ENCODE measurements at regions not wholly inside any gene's neighbourhood (a gene's known extent, or its start where the extent isn't known, plus 50 kb on each side); places are given as distances from the start of the nearest gene placed in this dataset.
"Not testable (repeated sequence)": the region's sequence is repeated elsewhere in the genome, so short reads cannot be mapped to it uniquely, and the experiment has no call there.

DNA sequence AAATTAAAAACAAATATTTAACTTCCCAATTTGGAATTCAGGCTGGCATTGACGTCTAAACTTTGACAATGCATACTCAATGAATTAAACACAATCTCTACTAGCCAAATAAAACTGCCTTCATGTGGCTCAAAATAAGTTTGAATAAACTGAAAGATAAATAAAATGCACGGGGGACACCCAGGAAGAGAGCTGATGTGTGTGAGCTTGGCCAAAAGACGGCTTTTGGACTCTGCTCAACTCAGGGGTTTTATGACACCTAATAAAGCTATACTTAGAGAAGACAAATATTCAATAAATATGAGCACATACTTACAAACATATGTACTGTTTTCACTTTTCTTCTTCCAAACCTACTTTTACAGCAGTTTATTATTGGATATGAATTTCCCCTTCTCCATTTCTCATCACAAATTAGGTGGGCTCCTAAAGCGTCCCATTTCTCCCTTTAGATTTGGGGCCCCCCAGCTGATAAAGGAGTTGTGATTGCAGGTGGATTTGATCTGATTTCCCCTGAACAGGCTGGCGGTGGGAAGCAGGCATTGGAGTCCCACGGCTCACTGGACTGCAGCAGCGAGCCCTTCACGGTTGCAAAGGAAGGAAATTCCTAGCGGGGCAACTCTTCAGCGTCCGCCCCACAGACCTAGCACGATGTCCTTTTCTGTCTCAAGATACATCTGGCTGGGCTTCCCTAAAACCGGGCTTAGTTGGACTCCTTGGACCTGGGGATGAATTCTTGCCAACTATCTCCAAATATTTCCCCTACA lies 79.6 kb downstream of the INSIG1 start:
- DNase-seq (ENCODE audit: low read depth, low spot score) = no peak

DNA sequence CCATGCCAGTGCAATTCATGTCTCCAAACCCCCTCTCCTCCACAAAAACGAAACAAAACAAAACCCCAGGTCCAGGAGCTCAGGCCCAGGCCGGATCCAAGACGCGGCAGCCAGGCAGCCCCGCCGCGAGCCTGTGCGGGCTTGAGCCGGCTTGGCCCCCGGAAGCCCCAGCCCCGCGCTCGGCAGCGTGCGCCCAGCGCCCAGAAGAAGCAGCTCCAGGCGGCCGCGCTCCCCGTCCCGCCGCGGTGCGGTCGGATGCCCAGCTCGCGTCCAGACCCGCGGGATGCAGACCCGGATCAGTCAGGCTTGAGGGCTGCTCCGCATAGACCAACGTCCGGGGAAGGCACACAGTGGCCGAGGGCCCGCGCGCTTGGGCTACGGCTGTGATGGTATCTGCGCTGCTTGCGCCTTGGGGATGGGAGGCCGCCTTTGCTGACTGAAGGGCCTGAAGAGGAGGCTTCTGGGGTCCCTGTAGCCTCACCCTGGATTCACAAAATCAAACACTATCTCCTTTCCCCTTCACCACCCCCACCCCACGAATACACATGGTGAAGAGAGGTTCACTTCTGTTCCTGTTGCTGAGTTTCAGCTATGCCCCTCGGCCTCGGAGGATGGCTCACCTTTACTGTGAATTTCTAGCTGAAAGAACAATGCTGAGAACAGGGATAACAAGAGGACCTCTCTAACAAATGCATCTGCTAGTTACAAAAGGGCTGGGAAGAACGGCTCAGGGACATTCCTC lies 79.9 kb upstream of the EN2 start:
- no peak for DNase-seq (ENCODE audit: low read depth, low spot score)

DNA sequence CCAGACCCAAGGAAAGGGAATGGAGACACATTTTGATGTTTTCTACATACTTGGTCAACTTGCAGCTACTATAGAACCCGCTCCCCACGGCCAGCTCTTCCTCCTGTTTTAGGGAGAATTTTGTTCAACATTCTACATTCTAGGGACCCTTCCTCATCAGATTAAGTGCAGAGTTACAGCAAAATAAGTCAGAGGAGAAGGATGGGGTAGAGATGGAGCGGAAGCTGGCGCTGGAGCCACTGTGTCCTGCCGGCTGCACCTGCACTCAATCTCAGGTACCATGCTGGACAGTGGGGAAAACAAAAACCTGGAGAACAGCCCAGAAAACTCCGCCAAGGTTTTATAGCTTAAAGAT lies 79.4 kb upstream of the EN2 start:
- DNase-seq (ENCODE audit: low read depth, low spot score) = no peak

DNA sequence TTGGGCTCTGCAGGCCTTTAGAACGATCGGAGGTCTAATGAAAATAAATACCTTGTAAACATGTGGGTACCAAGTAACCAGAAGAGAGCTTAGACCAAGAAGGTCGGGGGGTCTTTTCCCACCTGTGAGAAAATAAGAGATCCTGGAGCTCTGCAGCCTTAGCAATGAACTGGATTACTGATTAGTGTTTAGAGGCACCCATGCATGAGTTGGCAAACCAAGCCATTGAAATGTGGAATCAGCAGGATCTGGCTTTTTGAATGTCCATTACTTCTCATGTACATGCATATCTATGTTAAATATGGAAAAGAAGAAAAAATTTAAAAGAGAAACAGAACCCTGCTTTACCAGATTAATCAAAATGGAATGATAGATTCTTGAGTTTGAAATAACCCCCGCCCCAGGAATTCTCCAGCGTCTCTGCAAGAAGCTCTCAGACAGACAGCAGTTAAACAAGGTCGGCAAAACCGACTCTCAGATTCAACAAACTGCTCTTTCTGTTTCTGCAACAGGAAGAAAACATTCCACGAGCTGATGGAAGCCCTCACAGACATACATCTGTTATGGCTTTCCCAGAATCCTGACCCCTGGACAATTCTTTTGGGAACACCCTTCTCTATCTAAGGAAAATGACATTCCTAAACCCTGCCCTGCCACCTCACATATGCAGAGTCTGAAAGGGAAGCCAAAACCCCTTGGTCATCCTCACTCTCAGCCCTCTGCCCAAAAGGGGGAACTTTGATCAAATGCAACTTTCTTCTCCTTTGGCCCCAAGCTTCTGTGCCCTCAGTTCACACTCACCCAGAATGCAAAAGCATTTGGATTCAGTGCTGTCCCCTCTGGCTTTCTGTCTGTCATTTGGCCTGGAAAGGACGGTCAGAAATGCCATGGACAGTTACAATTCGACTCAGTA lies 78.7 kb upstream of the EN2 start:
- DNase-seq (ENCODE audit: low read depth, low spot score) = no peak

DNA sequence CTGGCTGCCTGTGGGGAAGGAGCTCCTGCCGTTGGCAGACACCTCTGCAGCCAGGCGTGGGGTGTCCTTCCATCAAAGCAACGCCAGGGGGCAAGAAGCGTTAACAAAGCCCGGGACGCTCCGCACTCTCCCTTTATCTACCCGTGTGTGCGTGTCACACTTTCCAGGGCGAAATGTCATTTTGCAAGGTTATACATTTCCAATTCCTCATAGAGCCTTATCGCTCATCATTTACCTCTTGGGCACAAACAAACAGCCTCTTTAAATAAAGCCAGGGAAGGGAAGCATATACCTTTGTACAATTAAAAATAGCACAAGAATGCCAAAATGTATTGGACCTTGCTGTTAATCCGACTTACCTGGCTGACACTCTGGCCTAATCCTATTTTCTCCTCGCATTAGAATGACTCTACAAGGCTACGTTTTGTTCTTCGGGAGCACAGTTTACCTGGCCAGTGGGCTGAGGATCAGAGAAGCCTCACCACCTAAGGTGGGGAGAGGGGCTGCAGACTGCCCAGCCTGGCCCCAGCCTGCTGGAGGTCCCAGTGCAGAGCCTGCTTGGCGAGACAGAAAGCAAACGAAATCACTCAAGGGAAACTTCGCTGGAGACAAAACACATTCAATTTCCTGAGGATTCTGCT lies 77.6 kb upstream of the EN2 start:
- peak; percentile 30 for DNase-seq (ENCODE audit: low read depth, low spot score)

DNA sequence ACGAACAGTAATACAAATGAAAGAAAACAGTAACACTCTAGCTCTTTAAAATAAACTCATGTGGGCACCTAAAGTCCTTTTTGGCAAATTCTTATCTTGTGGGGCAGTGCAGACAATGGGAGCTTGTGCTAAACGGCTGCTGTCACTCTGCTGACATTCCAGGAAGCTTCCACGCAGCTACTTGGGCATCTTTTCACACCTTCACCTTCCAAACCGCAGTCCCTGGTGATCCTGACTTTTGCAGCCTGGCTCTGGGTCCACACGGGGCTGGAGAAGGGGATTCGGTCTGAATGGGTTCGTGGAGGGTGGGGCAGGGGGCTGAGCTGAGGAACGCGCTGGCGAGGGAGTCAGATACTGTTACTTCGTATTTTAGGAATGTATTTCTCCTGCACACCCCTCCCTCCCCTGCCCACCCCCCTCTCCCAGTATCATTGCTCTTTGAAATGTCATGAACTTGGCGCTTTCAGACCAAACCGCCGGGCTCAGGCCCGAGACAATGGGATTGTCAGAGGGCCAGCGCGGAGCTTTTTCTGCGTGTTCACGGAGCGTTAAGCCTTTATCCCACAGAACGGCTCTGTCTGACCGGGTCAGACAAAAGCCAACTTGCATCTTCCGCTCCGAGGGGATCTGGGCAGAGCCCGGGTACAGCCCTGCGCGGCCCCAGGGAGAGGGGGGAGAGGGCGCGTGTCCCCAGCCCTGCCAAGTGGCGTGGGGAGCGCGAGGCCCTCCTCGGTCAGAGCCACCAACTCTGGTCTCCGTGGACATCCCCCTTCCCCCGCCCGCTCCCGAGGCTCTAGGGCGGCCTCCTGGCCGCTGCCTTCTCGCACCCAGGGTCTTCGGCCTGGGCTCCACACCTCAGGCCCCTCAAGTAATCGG lies 76.7 kb upstream of the EN2 start:
- no peak for DNase-seq (ENCODE audit: low read depth, low spot score)

DNA sequence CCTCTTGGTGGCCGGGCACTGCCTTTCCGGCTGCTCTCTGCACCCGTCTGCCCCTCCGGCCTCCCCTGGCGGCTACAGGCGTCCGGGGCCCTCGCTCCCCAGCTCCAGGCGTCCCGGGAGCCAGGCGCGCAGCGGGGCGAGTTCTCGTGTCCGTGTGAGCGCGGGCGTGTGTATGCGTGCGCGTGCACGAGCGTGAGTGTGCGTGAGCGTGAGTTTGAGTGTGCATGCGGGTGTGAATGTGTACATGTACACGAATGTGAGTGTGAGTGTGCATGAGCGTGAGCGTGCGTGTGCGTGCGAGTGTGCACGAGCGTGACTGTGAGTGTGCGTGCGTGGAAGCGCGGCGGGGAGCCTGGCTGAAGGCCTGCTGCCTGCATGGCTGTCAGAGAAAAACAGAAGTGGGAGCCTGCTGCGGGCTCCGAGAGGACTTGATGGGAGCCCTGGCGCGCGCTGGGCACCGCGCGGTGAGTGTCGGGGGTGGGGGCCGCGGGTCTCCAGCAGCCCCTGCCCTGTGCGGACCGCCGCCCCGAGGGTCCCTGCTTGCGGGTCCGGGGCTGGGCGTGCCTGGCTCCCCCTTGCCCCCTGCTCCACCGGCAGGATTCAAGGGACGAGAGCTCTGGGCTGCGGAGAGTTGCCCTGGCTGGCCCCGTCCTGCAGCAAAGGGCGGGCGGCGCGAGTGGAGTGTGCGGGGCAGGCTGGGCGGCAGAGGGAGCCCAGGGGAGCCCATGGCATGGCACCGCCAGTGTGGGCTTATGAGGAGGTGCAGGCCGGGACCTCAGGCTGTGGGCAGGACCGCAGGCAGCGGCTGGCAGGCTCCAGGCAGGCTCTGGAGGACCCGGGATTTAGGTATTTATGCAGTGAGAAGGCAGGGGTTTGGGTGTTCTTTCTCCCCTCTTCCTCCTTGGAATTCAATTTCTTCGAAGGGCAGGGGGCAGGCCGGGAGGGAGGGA lies 75.8 kb upstream of the EN2 start:
- DNase-seq (ENCODE audit: low read depth, low spot score) = no peak

DNA sequence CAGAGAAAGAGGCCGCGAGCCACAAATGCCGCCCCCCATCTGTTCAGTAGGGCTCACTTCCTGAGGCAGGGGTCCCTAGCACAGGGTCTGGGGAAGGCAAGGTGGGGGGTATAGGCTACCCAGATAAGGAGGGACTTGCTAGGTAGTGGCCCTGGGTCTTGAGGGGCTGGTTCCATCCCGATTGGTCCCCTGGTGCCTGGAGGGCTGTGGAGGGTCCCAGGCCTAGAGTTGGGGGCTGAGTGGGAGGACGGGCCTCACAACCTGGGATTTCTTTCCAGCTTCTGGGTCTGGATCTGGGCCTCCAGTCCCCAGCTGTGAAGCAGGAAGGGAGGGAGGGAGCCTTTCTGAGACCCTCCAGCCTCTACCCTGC lies 75.1 kb upstream of the EN2 start:
- DNase-seq (ENCODE audit: low read depth, low spot score) = no peak

DNA sequence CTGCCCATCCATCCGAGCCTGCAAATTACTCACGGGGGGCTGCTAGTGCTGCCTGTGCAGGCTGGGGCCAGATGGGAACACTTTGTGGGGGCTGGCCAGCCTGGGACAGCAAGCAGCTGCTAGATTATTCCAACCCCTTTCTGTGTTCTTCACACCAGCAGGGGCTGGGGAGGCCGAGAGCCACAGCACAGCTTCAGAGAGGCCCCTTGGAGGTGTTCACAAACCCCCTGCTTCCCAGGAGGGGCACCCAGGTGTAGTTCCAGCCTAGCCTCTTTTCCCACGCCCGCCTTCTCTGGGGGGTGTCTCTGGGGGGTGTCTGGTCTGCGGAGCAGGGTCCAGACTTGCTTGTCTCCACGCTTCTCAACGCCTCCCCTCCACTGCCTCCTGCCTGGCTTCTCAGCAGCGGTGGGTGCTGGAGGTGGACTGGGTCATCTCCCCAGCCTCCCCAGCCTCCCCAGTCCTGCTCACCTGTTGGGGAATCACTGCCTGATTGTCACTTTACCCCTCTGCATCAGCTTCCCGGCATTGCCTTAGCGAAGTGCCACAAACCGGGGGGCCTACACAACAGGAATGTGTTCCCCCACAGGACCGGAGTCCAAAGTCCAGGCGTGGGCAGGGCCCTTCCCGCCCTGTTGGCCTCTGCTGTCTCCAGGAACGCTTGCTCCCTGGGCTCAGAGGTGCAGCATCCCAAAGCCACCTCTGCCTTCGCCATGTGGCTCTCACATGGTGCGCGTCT lies 74.0 kb upstream of the EN2 start:
- no peak for DNase-seq (ENCODE audit: low read depth, low spot score)

DNA sequence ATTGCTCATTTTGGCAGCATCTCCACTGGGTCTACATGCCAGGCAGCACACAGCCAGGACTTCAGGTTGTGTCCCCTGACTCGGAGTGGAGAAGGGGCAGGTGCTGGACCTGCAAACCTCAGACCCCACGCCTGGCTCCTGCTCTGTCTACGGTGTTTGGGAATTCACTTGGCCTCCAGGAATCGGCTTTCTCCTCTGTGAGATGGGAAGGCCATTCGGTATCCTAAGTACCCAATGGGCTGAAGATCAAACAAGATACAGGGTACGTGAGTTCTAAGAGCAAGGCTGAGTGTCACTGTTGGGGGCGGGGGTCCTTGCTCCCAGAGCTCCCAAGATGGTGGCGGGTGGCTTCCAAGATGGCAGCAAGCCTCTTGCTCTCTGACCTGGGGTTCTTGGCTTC lies 73.2 kb upstream of the EN2 start:
- DNase-seq (ENCODE audit: low read depth, low spot score) = no peak

DNA sequence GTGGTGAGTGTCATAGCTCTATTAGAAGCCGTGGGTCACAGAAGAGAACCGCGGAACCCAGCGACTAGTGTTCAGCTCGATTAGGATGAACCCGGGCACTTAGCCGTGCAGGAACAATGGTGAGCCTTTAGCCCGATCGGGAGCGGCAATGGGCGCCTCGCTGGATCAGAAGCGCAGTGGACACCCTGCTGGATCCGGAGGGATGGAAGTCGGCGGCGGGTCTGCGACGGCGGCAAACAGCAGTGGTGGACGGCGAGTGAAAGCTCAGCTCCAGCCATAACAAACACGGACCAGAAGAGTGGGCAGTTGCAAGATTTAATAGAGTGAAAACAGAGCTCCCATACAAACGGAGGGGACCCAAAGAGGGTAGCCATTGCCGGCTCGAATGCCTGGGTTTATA lies 72.7 kb upstream of the EN2 start:
- not testable (repeated sequence) for DNase-seq (ENCODE audit: low read depth, low spot score)

DNA sequence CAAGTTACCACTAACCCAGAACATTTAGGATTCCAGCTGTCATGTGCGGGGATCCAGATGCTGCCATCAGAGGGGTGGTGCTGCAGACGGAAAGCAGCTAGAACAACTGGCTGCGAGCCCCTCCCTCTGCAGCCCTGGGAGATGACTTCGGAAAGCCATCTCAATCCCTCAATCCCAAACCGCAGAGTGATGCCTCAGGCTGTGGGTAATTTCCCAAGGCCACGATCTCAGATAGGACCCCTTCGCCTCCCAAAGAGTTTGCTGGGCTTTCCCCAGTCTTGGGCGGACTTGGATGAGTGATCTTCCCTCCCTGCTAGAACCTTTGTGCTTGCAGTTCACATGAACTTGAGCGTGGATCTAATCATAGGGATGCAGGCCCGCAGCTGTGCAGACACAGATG lies 71.3 kb upstream of the EN2 start:
- no peak for DNase-seq (ENCODE audit: low read depth, low spot score)

DNA sequence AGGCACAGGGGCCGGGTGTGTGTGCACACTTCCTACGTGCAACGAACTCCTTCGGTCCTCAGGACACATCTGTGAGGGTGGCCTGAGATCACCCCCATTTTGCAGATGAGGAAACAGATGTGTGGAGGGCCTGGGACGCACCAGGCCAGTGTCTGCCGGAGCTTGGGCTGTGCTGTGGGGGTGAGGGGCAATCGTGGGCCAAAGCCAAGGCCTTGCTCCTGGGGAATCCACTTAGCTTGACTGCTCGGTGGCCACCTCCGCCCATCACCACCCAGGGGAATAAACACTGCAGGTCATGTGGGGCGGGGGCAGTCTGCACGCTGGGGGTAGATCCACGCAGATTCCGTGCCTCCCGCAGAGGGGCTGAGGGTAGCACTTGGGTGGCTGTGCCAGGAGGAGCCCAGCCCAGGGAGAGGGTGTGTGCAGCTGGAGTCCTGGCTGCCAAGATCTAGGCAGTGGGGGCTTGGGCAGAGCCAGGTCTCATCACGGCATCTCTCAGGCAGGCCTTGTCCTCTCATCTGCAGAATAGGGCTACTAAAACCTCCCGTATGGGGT lies 70.8 kb upstream of the EN2 start:
- DNase-seq (ENCODE audit: low read depth, low spot score) = no peak

DNA sequence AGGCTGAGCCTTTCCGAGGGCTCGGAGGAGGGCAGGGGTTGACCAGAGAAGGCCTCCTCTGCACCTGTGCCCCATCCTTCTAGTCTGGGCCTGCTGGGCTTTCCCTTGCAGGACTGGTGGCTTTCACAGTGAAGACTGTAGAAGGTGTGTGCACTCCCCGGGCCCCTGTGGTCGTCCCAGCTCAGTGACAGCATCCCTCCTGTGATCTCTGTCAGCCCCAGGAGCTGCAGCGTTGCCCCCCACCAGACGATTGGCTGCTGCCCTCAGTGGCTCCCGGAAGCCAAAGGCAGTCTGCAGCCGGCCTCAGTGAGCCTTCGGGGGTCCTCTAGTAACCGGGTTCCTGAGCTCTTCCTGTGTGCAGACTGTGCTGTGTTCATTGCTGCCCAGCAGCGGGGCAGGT lies 69.4 kb upstream of the EN2 start:
- no peak for DNase-seq (ENCODE audit: low read depth, low spot score)

DNA sequence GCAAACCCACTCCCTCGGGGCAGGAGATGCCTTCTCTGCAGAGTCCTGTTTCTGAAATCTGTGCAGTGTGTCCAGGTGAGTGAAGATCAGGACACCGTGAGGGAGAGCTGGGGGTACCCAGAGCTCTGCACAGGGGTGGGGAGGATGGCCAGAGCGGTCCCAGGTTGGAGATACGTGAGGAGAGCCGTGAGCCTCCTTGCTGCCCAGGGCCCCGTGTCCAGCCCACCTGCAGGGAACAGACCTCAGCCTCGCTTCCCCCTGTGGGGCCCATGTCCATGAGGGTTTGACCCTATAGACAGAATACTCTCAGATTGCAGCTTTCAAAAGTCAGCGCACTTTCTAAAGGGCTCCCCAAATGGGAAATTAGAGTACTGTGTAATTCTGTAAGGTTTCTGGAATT lies 66.5 kb upstream of the EN2 start:
- DNase-seq (ENCODE audit: low read depth, low spot score) = no peak

DNA sequence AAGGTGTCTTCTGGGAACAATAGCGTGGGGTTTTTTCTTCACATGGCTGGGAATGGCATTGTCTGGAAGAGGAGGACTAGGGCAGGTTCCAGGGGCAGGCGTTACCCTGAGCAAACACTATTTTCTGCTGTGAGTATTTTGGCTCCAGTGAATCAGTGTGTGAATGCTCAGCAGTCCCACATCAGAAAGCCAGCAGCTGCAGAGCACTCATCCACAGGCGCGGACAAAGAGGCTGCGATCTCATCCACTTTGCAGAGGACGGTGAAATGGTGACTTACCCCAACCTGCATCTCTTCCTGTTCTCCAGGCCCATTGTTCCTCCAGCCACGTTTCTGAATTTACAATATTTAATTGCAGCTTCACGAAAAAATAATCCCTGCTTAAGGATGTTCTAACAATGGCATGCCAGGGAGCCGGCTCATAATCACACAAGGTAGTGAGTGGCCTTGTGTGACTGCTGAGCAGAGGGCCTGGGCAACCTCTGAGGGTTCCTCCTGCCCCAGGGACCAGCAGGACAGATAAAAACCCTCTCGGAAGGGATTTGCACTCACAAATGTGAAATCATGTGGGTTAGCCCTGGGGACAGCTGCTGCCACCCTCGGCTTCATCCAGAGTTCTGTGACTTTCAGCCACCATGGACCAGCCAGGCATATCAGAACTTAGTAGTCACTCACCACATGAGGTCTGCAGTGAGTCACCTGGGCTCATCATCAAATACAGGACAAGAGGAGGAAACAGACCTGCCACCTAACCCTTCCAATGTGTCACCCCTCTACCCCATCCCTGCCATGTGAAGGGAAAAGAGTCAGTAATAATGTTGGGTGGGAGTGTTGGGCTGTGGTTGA lies 65.0 kb upstream of the EN2 start:
- DNase-seq (ENCODE audit: low read depth, low spot score) = no peak

DNA sequence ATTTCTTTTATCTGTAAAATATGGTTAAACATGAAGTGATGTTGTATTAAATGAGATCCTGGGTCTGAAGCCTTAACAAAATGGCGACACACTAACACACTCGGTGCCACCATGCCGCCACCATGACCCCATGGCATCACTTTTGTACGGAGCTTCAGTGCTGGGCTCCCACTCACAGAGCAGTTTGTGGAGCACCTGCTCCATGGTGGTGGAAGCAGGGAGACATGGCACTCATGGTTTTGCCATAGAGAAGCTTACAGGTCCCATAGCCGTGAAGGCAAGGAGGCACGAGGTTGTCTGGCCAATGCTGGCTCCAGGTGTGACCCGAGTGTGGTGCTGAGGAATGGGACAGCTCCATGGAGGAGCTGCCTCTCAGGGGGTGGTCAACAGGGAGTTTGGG lies 63.5 kb upstream of the EN2 start:
- no peak for DNase-seq (ENCODE audit: low read depth, low spot score)
